IPS-18a (cell line): ENCODE measurements at regions not wholly inside any gene's neighbourhood (a gene's known extent, or its start where the extent isn't known, plus 50 kb on each side); places are given as distances from the start of the nearest gene placed in this dataset.
"Not testable (repeated sequence)": the region's sequence is repeated elsewhere in the genome, so short reads cannot be mapped to it uniquely, and the experiment has no call there.

Source experiments
- H3K27ac ChIP-seq: one replicate; pipeline ENCODE4 v1.5.1; 2013; ENCODE audit warnings: low read length
- H3K27me3 ChIP-seq: one replicate; pipeline ENCODE4 v1.6.1; 2013; ENCODE audit warnings: mild to moderate bottlenecking, low read length; ENCODE audit not compliant: control insufficient read depth, insufficient read depth
- H3K36me3 ChIP-seq: one replicate; pipeline ENCODE4 v1.6.1; 2013; ENCODE audit warnings: low read depth, low read length; ENCODE audit not compliant: control insufficient read depth
- H3K4me1 ChIP-seq: one replicate; pipeline ENCODE4 v1.6.1; 2013; ENCODE audit warnings: low read depth, low read length; ENCODE audit not compliant: control insufficient read depth
- H3K4me3 ChIP-seq: one replicate; pipeline ENCODE4 v1.5.1; 2013; ENCODE audit warnings: low read length
- H3K9ac ChIP-seq: one replicate; pipeline ENCODE4 v1.6.1; 2013; ENCODE audit warnings: mild to moderate bottlenecking, low read length, moderate library complexity
- H3K9me3 ChIP-seq: one replicate; pipeline ENCODE4 v1.6.1; 2013; ENCODE audit warnings: low read depth, low read length; ENCODE audit not compliant: control insufficient read depth

GRCh38 chr13:50762969-50763567, 80.4 kb downstream of the DLEU7 start:
- no peak overlapping the region for H3K4me3 ChIP-seq
- no peak overlapping the region for H3K27ac ChIP-seq
- no peak overlapping the region for H3K9ac ChIP-seq
- H3K36me3 ChIP-seq: no peaks in the 10 kb centered on the region
- no peaks in the 10 kb centered on the region for H3K4me1 ChIP-seq
- no peaks in the 10 kb centered on the region for H3K9me3 ChIP-seq
- no peaks in the 10 kb centered on the region for H3K27me3 ChIP-seq

GRCh38 chr13:50766013-50766412, 77.5 kb downstream of the DLEU7 start:
- Histone ChIP-seq H3K27ac (no peak overlapping the region), H3K27me3 (no peaks in the 10 kb centered on the region), H3K4me1 (no peaks in the 10 kb centered on the region), H3K9ac (no peak overlapping the region), H3K4me3 (no peak overlapping the region), H3K9me3 (no peaks in the 10 kb centered on the region), H3K36me3 (no peaks in the 10 kb centered on the region)

GRCh38 chr13:50766695-50767094, 76.8 kb downstream of the DLEU7 start:
- Histone ChIP-seq H3K9ac (no peak overlapping the region), H3K4me1 (no peaks in the 10 kb centered on the region), H3K36me3 (no peaks in the 10 kb centered on the region), H3K4me3 (no peak overlapping the region), H3K9me3 (no peaks in the 10 kb centered on the region), H3K27ac (no peak overlapping the region), H3K27me3 (no peaks in the 10 kb centered on the region)

- not testable (repeated sequence) for H3K4me1 ChIP-seq, H3K27me3 ChIP-seq, H3K4me3 ChIP-seq, H3K27ac ChIP-seq, H3K9me3 ChIP-seq, H3K9ac ChIP-seq, H3K36me3 ChIP-seq
These were observed 70.6 kb downstream of the DLEU7 start for GRCh38 chr13:50772881-50773280.
